T47D (cell line): ENCODE measurements at regions not wholly inside any gene's neighbourhood (a gene's known extent, or its start where the extent isn't known, plus 50 kb on each side); places are given as distances from the start of the nearest gene placed in this dataset.
A peak's percentile ranks its signal among the peaks of the same experiment; 100 is the strongest.

Experiments
- DNase-seq, 2 experiments: peaks; one replicate each; pipeline versions ENCODE4 v3.0.0 to v3.0.0-alpha.2; 2011 to 2012; ENCODE audit warnings: low read depth in 1 of 2, low spot score in 1 of 2
- JUND ChIP-seq: IDR thresholded peaks from 2 replicates; pipeline ENCODE4 v1.6.1; 2012; ENCODE audit warnings: low read depth
- in situ Hi-C: cut with HindIII; loops from 2 replicates; pipeline ENCODE4 v1.10.0; 2016; ENCODE audit warnings: low sequenced_read_pairs, low pct_unique_long_range_greater_than_20kb

GRCh38 chr13:44817131-44817671 is 172.1 kb downstream of the NUFIP1 start:
- in situ Hi-C loops: no loop called here
- DNase-seq: no peak
- no peak for TF ChIP-seq JUND

DNA sequence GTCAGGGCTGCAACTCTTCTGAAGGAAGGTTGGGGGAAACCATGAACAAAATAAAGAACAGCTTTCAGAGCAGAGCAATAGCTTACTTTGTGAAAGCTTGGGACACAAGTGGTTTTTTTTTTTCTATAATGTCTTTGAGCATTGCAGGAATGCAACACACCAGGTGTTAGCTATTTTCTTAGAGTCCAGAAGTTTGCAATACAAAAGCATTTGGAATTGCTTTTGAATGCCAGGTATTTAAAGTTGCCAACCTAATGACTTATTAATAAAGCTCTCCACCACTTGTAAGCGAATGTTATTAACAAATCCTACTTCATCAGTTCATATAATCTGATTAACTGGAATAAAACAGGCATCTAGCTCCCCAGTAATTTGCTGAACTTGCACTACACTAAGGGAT is 172.6 kb downstream of the NUFIP1 start:
- no peak for TF ChIP-seq JUND
- in situ Hi-C loops: no loop called here
- no peak for DNase-seq

DNA sequence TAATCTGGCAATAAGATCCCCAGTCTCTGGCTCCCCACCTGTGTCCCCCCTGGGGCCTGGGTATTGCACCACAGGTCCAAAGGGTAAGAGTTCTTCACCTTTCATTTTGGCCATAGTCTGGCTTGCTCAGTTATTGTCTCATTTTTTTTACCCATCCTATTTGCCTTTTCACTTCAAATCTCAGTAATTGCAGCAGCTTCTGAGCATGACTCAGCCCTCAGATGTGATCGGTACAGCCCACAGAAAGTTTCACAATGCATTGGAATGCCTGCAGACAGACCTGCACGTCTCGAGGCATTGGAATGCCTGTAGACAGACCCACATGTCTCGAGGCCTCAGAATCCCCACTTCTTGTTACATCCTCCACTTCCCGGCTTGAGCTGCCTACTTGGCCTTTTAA is 173.6 kb downstream of the NUFIP1 start:
- DNase-seq: peak in 1 of 2 experiments; percentile 62
- no peak for TF ChIP-seq JUND
- in situ Hi-C loops: no loop called here

DNA sequence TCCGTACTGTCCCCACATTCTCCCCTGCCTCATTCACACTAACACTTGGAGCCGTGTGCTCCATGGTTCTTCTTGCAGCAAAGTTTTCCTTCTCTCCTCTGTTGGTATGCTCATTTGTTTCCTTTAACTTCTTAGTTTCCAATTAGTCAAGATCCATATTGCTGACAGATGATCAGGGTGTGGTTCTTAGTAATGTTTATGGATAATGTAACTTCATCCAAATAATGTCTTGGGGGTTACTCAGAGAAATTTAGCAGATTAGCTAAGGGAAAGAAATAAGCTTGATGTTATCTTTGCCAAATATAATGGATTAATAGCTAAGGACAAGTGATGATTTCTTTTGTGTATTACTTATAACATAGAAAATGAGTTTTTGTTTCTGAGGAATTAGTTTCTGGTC is 174.4 kb downstream of the NUFIP1 start:
- DNase-seq: no peak
- TF ChIP-seq JUND: no peak
- in situ Hi-C loops: no loop called here

GRCh38 chr13:44814161-44814560 is 175.1 kb downstream of the NUFIP1 start:
- in situ Hi-C loops: no loop called here
- DNase-seq: no peak
- TF ChIP-seq JUND: no peak

GRCh38 chr13:44812818-44813217 is 176.5 kb downstream of the NUFIP1 start:
- TF ChIP-seq JUND: no peak
- in situ Hi-C loops: no loop called here

GRCh38 chr13:44810061-44810840 is 179.0 kb downstream of the NUFIP1 start:
- TF ChIP-seq JUND: no peak
- DNase-seq: peak in 1 of 2 experiments; percentile 30
- in situ Hi-C loops: no loop called here

More at GRCh38 chr13:44812818-44813217, 176.5 kb downstream of the NUFIP1 start:
- DNase-seq: no peak

DNA sequence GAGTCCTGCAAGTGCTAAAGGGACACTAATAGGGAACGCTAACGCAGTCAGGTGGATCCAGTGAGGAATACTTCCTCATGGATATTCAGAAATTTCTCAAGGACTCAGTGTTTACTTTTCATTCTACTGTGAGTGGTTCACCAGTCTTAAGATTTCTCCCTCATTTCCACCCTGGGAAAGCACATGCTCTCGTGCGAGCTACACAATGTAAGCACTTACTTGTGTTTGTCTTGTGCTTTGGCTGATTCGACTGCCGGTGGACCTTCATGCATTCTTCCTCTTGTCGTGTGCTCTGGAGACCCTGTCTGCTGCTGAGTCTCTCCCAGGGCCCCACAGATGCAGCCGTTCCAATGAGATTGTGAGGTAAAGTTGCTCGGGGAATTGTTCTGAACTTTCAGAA is 180.1 kb downstream of the NUFIP1 start:
- no peak for TF ChIP-seq JUND
- in situ Hi-C loops: no loop called here
- no peak for DNase-seq

DNA sequence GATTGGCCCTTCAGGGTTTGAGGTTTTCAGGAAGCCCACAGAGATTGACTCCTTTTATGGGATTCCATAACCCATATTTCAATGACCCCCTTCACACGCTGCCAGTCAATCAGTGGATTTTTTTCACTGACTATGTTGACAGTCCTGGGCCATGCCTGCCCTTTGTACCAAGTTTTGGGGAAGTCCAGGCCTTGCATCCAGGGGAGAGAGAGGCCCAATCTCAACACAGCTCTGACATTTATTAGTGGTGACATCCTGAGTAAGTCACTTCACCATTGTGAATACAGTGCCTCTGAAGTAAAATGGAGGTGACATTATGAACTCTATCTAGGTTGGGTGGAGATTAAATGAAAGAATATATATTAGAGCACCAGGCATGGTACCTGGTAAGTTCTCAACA is 181.1 kb downstream of the NUFIP1 start:
- no peak for DNase-seq
- TF ChIP-seq JUND: no peak
- in situ Hi-C loops: no loop called here

DNA sequence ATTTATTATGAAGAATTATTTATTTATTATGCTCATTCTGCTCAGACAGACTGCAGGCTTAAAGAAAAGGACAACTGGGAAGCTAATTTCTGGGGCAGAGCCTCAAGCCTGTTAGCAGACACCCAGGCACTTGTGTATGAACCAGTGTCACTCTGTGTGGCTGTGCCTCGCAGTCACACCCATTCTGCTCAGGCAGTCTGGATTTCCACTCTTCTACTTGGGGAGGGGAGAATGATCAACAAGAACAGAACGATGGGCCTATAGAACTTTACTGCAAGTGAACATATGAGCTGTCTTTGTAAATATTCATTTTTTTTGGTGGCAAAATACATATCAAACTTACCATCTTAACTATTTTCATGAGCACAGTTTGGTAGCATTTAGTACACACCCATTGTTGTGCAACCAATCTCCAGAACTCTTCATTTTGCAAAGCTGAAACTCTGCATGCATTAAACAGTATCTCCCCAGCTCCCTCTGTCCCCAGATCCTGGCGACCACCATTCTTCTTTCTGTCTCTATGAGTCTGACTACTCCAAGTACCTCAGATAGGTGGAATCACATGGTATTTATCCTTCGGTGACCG is 181.7 kb downstream of the NUFIP1 start:
- no peak for DNase-seq
- in situ Hi-C loops: no loop called here

GRCh38 chr13:44806826-44807225 is 182.4 kb downstream of the NUFIP1 start:
- TF ChIP-seq JUND: no peak
- in situ Hi-C loops: no loop called here
- DNase-seq: no peak

More for the DNA sequence above, 181.7 kb downstream of the NUFIP1 start:
- TF ChIP-seq JUND: no peak

DNA sequence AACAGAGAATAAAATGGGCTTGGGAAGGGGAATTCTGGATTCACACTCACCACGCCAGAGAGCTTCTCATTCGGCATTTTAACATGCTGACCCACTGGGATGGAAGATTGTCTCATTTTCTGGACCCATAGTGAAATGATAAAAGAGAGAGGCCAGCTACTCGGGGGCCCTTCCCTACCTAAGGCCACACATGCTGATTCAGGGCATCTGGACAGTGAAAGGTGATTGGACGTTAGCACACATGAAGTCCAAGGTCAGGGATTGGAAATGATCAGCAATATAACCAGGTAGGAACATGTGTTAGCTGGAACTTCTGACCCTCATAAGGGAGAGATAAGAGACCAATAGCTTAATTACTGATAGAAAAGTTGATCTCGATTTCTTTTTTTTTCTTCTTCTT is 183.7 kb downstream of the NUFIP1 start:
- no peak for DNase-seq
- in situ Hi-C loops: no loop called here
- TF ChIP-seq JUND: no peak

GRCh38 chr13:44803390-44803789 is 185.9 kb downstream of the NUFIP1 start:
- in situ Hi-C loops: no loop called here
- DNase-seq: no peak
- TF ChIP-seq JUND: no peak

- in situ Hi-C loops: no loop called here
- no peak for TF ChIP-seq JUND
- no peak for DNase-seq
Observed at GRCh38 chr13:44802491-44802890, 186.8 kb downstream of the NUFIP1 start.
